GM19395 (cell line): ENCODE measurements at regions not wholly inside any gene's neighbourhood (a gene's known extent, or its start where the extent isn't known, plus 50 kb on each side); places are given as distances from the start of the nearest gene placed in this dataset.

ENCODE experiments used
- ATAC-seq: cut with Tn5 transposase; IDR thresholded peaks from one replicate; pipeline ENCODE4 v1.9.1; 2021; ENCODE audit warnings: mild to moderate bottlenecking, moderate library complexity; ENCODE audit not compliant: unreplicated experiment

GRCh38 chr9:95822583-95823431, 52.7 kb upstream of the ERCC6L2 start:
- ATAC-seq, result peak; percentile 92

- ATAC-seq, result no peak
Measured at GRCh38 chr9:95822015-95822414, 53.5 kb upstream of the ERCC6L2 start.

- no peak for ATAC-seq
Measured at GRCh38 chr9:95820074-95820473, 55.4 kb upstream of the ERCC6L2 start.

GRCh38 chr9:95819636-95820035, 55.9 kb upstream of the ERCC6L2 start:
- ATAC-seq, result no peak

GRCh38 chr9:95817205-95817604, 58.3 kb upstream of the ERCC6L2 start:
- no peak for ATAC-seq

GRCh38 chr9:95816716-95817115, 58.8 kb upstream of the ERCC6L2 start:
- no peak for ATAC-seq

GRCh38 chr9:95815961-95816360, 59.5 kb upstream of the ERCC6L2 start:
- no peak for ATAC-seq

GRCh38 chr9:95815133-95815532, 60.4 kb upstream of the ERCC6L2 start:
- ATAC-seq, result no peak

GRCh38 chr9:95813923-95814322, 61.6 kb upstream of the ERCC6L2 start:
- no peak for ATAC-seq

GRCh38 chr9:95810814-95811213, 64.7 kb upstream of the ERCC6L2 start:
- ATAC-seq, result no peak

- ATAC-seq, result no peak
Measured at GRCh38 chr9:95810133-95810532, 65.4 kb upstream of the ERCC6L2 start.

GRCh38 chr9:95809686-95810085, 65.8 kb upstream of the ERCC6L2 start:
- no peak for ATAC-seq

- no peak for ATAC-seq
Measured at GRCh38 chr9:95808011-95808410, 67.5 kb upstream of the ERCC6L2 start.

- ATAC-seq, result peak; percentile 62
Measured at GRCh38 chr9:95807326-95807947, 68.1 kb upstream of the ERCC6L2 start.

GRCh38 chr9:95803197-95803596, 72.3 kb upstream of the ERCC6L2 start:
- no peak for ATAC-seq

- no peak for ATAC-seq
Measured at GRCh38 chr9:95801797-95802196, 73.7 kb upstream of the ERCC6L2 start.

- ATAC-seq, result no peak
Measured at GRCh38 chr9:95796029-95796428, 79.5 kb upstream of the ERCC6L2 start.

- no peak for ATAC-seq
Measured at GRCh38 chr9:95793924-95794828, 81.3 kb upstream of the ERCC6L2 start.

GRCh38 chr9:95791695-95792094, 83.8 kb upstream of the ERCC6L2 start:
- no peak for ATAC-seq

GRCh38 chr9:95791286-95791685, 84.2 kb upstream of the ERCC6L2 start:
- ATAC-seq, result no peak

GRCh38 chr9:95788521-95788991, 86.9 kb upstream of the ERCC6L2 start:
- ATAC-seq, result no peak
